ENCODE measurements at regions not wholly inside any gene's neighbourhood (a gene's known extent, or its start where the extent isn't known, plus 50 kb on each side); places are given as distances from the start of the nearest gene placed in this dataset.

- ChIA-PET POLR2A (no interaction called here), CTCF (interaction anchor here (1.2 to 1.4 kb wide), 2 partner anchors 9 to 22 kb away, joined by 3 to 4 read pairs; no protein-coding TSS in a partner anchor)
- peak in 1 of 3 donors; percentile 26 for DNase-seq
- Histone ChIP-seq H3K27ac (ENCODE audit: insufficient read depth in 1 of 2, low read depth in 1 of 2, low read length in 2 of 2, poor library complexity in 1 of 2, severe bottlenecking in 2 of 2) (no peak overlapping the region), H3K9me3 (ENCODE audit: control extremely low read depth in 1 of 5, control insufficient read depth in 4 of 5, insufficient read depth in 2 of 5, low read depth in 1 of 5, low read length in 4 of 5) (no peaks in the 10 kb centered on the region), H3K36me3 (ENCODE audit: control insufficient read depth in 4 of 4, insufficient read depth in 4 of 4, low read length in 3 of 4) (no peaks in the 10 kb centered on the region), H3K27me3 (replicated peaks in 2 of 5; ENCODE audit: control insufficient read depth in 4 of 5, insufficient read depth in 5 of 5, low read length in 4 of 5) (peaks cover 2 to 33% (median 16%) of the 10 kb centered on the region in 5 experiments), H3K4me1 (ENCODE audit: control extremely low read depth in 1 of 4, control insufficient read depth in 4 of 4, insufficient read depth in 4 of 4, low read length in 3 of 4) (peaks cover 0 to 25% (median 17%) of the 10 kb centered on the region in 4 experiments), H3K4me3 (ENCODE audit: control insufficient read depth in 1 of 7, extremely low read depth in 1 of 7, insufficient read depth in 4 of 7, low read depth in 2 of 7, low read length in 6 of 7) (no peak overlapping the region)
- WGBS (ENCODE audit: insufficient coverage): 10% methylated on average over 10 of the region's 15 CpGs
Measured at GRCh38 chr11:69926376-69927050, 107.3 kb upstream of the FGF3 start.

DNA sequence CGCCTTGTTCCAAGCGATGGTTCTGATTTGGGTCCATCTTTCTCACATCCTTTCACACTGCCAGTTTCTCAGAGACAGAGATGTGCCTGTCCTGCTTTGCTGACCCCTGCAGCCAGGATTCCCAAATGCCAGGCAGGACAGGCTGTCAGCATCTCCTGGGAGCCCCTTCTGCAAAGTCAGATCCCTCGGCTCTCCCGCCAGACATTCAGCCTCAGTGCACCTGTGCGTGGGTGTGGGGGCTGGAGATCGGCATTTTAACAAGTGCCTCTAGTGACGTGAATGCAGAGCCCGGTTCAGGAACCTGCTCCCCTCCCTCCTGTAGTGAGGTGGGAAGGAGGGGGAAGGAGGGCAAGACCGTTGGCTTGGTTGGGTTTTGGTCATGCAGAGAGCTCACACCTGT lies 108.9 kb upstream of the FGF3 start:
- POLR2A ChIA-PET: no interaction called here
- no peak overlapping the region for H3K27ac ChIP-seq (ENCODE audit: insufficient read depth in 1 of 2, low read depth in 1 of 2, low read length in 2 of 2, poor library complexity in 1 of 2, severe bottlenecking in 2 of 2)
- H3K9me3 ChIP-seq (ENCODE audit: control extremely low read depth in 1 of 5, control insufficient read depth in 4 of 5, insufficient read depth in 2 of 5, low read depth in 1 of 5, low read length in 4 of 5): no peaks in the 10 kb centered on the region
- no peaks in the 10 kb centered on the region for H3K36me3 ChIP-seq (ENCODE audit: control insufficient read depth in 4 of 4, insufficient read depth in 4 of 4, low read length in 3 of 4)
- H3K4me1 ChIP-seq (ENCODE audit: control extremely low read depth in 1 of 4, control insufficient read depth in 4 of 4, insufficient read depth in 4 of 4, low read length in 3 of 4): peaks cover 0 to 25% (median 17%) of the 10 kb centered on the region in 4 experiments
- H3K27me3 ChIP-seq (replicated peaks in 2 of 5; ENCODE audit: control insufficient read depth in 4 of 5, insufficient read depth in 5 of 5, low read length in 4 of 5): peaks cover 2 to 29% (median 18%) of the 10 kb centered on the region in 5 experiments
- 95% methylated on average over 2 of the region's 9 CpGs for WGBS (ENCODE audit: insufficient coverage)
- no peak overlapping the region for H3K4me3 ChIP-seq (ENCODE audit: control insufficient read depth in 1 of 7, extremely low read depth in 1 of 7, insufficient read depth in 4 of 7, low read depth in 2 of 7, low read length in 6 of 7)
- CTCF ChIA-PET: interaction anchor here (1.0 to 2.2 kb wide), 3 partner anchors 9 to 268 kb away, joined by 3 to 10 read pairs (median 3); no protein-coding TSS in a partner anchor
- DNase-seq: no peak

DNA sequence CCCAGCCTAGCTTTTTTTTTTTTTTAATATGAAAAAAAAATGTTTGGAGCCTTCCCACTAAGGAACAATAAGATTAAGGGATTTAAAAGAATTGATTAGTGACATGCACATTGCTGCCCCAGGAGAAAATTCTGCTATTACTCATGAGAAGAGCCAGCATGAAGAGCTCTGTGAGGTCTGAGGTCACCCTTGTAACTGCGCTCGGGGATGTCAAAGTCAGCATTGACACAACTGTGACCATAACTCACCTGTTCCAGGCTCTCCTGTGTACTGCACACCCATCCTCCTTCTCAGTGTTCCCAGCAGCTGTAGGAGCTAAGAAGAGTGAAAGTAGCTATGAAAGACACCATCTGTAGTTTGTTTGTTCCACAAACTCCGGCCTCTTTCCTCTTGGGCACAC lies 109.8 kb upstream of the FGF3 start:
- H3K9me3 ChIP-seq (ENCODE audit: control extremely low read depth in 1 of 5, control insufficient read depth in 4 of 5, insufficient read depth in 2 of 5, low read depth in 1 of 5, low read length in 4 of 5): no peaks in the 10 kb centered on the region
- WGBS (ENCODE audit: insufficient coverage): 95% methylated on average over 3 of the region's 3 CpGs
- ChIA-PET POLR2A (interaction anchor here (0.5 kb wide), 1 partner anchor 14 kb away, joined by 3 read pairs; no protein-coding TSS in a partner anchor), CTCF (interaction anchor here (1.9 to 2.2 kb wide), 2 partner anchors 10 to 19 kb away, joined by 8 to 10 read pairs; no protein-coding TSS in a partner anchor)
- peaks cover 2 to 25% (median 18%) of the 10 kb centered on the region in 5 experiments for H3K27me3 ChIP-seq (replicated peaks in 2 of 5; ENCODE audit: control insufficient read depth in 4 of 5, insufficient read depth in 5 of 5, low read length in 4 of 5)
- no peak overlapping the region for H3K27ac ChIP-seq (ENCODE audit: insufficient read depth in 1 of 2, low read depth in 1 of 2, low read length in 2 of 2, poor library complexity in 1 of 2, severe bottlenecking in 2 of 2)
- no peaks in the 10 kb centered on the region for H3K36me3 ChIP-seq (ENCODE audit: control insufficient read depth in 4 of 4, insufficient read depth in 4 of 4, low read length in 3 of 4)
- no peak for DNase-seq
- no peak overlapping the region for H3K4me3 ChIP-seq (ENCODE audit: control insufficient read depth in 1 of 7, extremely low read depth in 1 of 7, insufficient read depth in 4 of 7, low read depth in 2 of 7, low read length in 6 of 7)
- peaks cover 0 to 25% (median 17%) of the 10 kb centered on the region in 4 experiments for H3K4me1 ChIP-seq (ENCODE audit: control extremely low read depth in 1 of 4, control insufficient read depth in 4 of 4, insufficient read depth in 4 of 4, low read length in 3 of 4)

GRCh38 chr11:69930081-69931059 lies 111.2 kb upstream of the FGF3 start:
- ChIA-PET CTCF (interaction anchor here (1.2 to 2.2 kb wide), 4 partner anchors 12 to 266 kb away, joined by 4 to 10 read pairs (median 6); no protein-coding TSS in a partner anchor), POLR2A (no interaction called here)
- Histone ChIP-seq H3K4me1 (ENCODE audit: control extremely low read depth in 1 of 4, control insufficient read depth in 4 of 4, insufficient read depth in 4 of 4, low read length in 3 of 4) (peaks cover 0 to 15% (median 13%) of the 10 kb centered on the region in 4 experiments), H3K36me3 (ENCODE audit: control insufficient read depth in 4 of 4, insufficient read depth in 4 of 4, low read length in 3 of 4) (no peaks in the 10 kb centered on the region), H3K27ac (ENCODE audit: insufficient read depth in 1 of 2, low read depth in 1 of 2, low read length in 2 of 2, poor library complexity in 1 of 2, severe bottlenecking in 2 of 2) (no peak overlapping the region), H3K27me3 (replicated peaks in 2 of 5; ENCODE audit: control insufficient read depth in 4 of 5, insufficient read depth in 5 of 5, low read length in 4 of 5) (peaks cover 0 to 20% (median 9%) of the 10 kb centered on the region in 5 experiments), H3K4me3 (ENCODE audit: control insufficient read depth in 1 of 7, extremely low read depth in 1 of 7, insufficient read depth in 4 of 7, low read depth in 2 of 7, low read length in 6 of 7) (no peak overlapping the region), H3K9me3 (ENCODE audit: control extremely low read depth in 1 of 5, control insufficient read depth in 4 of 5, insufficient read depth in 2 of 5, low read depth in 1 of 5, low read length in 4 of 5) (no peaks in the 10 kb centered on the region)
- WGBS (ENCODE audit: insufficient coverage): over 99% methylated on average over 13 of the region's 20 CpGs
- no peak for DNase-seq

DNA sequence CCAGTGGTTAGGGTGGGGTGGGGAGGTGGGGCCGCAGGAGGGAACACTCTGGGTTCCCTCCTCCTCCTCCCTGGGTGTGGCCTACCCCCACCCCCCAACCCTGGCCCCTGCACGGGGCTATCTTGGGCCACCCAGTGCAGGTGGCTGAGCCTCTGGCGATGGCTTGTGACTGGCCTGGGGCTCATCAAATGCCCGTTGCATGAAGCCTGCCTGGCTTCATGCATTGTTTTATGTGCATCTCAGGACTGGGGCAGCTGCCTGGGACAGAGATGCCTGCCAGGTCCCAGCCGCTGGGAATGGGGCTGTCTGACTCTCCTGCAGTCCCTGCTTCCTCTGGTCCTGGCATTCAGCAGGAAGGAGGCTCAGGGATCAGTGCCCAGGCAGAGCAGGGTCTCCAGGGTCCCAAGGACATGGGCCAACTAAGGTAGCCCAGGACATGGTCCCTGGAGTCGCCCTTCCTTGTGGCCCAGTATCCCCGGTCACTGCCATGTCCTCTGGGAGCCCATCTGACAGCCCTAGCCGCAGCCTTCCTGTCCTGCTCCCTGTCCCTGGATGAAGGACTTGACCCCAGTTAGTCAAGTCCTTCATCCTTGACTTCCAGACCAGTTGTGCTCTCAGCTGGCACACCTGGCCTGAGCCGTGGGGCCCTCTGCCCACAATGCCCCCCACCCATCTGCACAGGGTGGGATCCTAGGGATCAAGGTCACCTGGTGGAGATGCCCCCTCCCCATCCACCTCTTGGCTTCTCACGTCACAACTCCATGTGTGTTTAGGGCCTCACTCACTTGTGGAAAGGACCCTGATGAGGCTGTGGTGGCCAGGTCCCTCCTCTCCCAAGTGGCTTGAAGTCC lies 112.1 kb upstream of the FGF3 start:
- no peak for DNase-seq
- no peaks in the 10 kb centered on the region for H3K36me3 ChIP-seq (ENCODE audit: control insufficient read depth in 4 of 4, insufficient read depth in 4 of 4, low read length in 3 of 4)
- H3K9me3 ChIP-seq (ENCODE audit: control extremely low read depth in 1 of 5, control insufficient read depth in 4 of 5, insufficient read depth in 2 of 5, low read depth in 1 of 5, low read length in 4 of 5): no peaks in the 10 kb centered on the region
- H3K27ac ChIP-seq (ENCODE audit: insufficient read depth in 1 of 2, low read depth in 1 of 2, low read length in 2 of 2, poor library complexity in 1 of 2, severe bottlenecking in 2 of 2): no peak overlapping the region
- no peak overlapping the region for H3K4me3 ChIP-seq (ENCODE audit: control insufficient read depth in 1 of 7, extremely low read depth in 1 of 7, insufficient read depth in 4 of 7, low read depth in 2 of 7, low read length in 6 of 7)
- ChIA-PET CTCF (interaction anchor here (1.2 kb wide), 1 partner anchor 16 kb away, joined by 4 read pairs; no protein-coding TSS in a partner anchor), POLR2A (no interaction called here)
- 95% methylated on average over 9 of the region's 10 CpGs for whole genome bisulfite sequencing (ENCODE audit: insufficient coverage)
- H3K4me1 ChIP-seq (ENCODE audit: control extremely low read depth in 1 of 4, control insufficient read depth in 4 of 4, insufficient read depth in 4 of 4, low read length in 3 of 4): peaks cover 0 to 5% (median 4%) of the 10 kb centered on the region in 4 experiments
- H3K27me3 ChIP-seq (replicated peaks in 2 of 5; ENCODE audit: control insufficient read depth in 4 of 5, insufficient read depth in 5 of 5, low read length in 4 of 5): peaks cover 0 to 16% (median 5%) of the 10 kb centered on the region in 5 experiments

DNA sequence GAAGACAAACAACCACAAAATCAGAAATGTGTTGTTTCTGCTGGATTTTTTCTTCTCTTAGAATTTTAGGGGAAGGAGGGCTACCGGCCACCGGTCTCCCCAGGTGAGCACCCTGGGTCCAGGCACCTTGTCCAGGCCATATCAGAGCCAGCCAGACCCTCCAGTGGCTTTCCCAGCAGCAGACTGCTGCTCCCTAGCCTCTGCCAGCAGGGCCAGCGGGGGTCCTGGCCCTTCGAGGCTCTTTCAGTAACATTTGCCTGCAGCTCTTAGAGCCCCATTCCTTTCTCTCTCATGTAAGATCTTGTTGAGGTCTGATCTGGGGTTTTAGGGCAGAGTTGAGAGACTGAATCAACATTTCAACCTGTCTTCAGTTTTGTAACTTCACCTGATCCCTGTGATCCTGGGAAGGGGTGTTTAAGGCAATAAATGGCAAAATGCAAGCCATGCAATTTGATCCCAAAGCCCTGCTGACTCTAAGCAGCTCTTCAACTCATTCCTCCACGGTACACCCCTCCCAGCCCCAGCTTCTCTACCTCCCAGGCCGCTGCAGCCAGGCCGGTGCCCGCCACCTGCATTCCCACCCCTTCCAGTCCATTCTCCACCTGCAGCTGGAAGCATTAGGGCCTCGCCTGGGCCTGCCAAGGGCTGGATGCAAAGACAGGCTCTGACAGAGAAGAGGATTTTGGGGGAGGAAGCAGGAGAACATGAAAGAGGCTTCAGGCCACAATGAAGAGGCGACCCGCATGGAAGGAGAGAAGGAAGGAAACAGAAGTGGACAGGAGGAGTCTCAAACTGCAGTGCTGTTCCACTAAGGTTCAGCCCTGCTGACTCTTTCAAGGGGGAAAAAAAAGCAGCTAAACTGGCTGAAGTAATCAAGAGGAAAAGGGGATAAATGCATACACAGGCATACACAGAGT lies 113.0 kb upstream of the FGF3 start:
- no peak for DNase-seq
- Histone ChIP-seq H3K27ac (ENCODE audit: insufficient read depth in 1 of 2, low read depth in 1 of 2, low read length in 2 of 2, poor library complexity in 1 of 2, severe bottlenecking in 2 of 2) (no peak overlapping the region), H3K27me3 (replicated peaks in 2 of 5; ENCODE audit: control insufficient read depth in 4 of 5, insufficient read depth in 5 of 5, low read length in 4 of 5) (peaks cover 3 to 15% (median 4%) of the 10 kb centered on the region in 5 experiments), H3K4me1 (ENCODE audit: control extremely low read depth in 1 of 4, control insufficient read depth in 4 of 4, insufficient read depth in 4 of 4, low read length in 3 of 4) (no peaks in the 10 kb centered on the region), H3K36me3 (ENCODE audit: control insufficient read depth in 4 of 4, insufficient read depth in 4 of 4, low read length in 3 of 4) (no peaks in the 10 kb centered on the region), H3K4me3 (ENCODE audit: control insufficient read depth in 1 of 7, extremely low read depth in 1 of 7, insufficient read depth in 4 of 7, low read depth in 2 of 7, low read length in 6 of 7) (no peak overlapping the region), H3K9me3 (ENCODE audit: control extremely low read depth in 1 of 5, control insufficient read depth in 4 of 5, insufficient read depth in 2 of 5, low read depth in 1 of 5, low read length in 4 of 5) (peaks cover 0 to 2% (median 0%) of the 10 kb centered on the region in 5 experiments)
- WGBS (ENCODE audit: insufficient coverage): 98% methylated on average over 8 of the region's 11 CpGs
- ChIA-PET POLR2A (no interaction called here), CTCF (interaction anchor here (1.6 kb wide), 1 partner anchor 16 kb away, joined by 3 read pairs; no protein-coding TSS in a partner anchor)

All from common myeloid progenitor, CD34-positive (primary cell).